ENCODE measurements at regions not wholly inside any gene's neighbourhood (a gene's known extent, or its start where the extent isn't known, plus 50 kb on each side); places are given as distances from the start of the nearest gene placed in this dataset.

- TF ChIP-seq PRDM10 (CRISPR knock-in tag; IDR thresholded peaks at IDR 0.05; ENCODE audit: low read depth) = no peak
- TF ChIP-seq ZBTB1 (CRISPR knock-in tag; IDR thresholded peaks at IDR 0.05; ENCODE audit: borderline replicate concordance) = no peak
- TF ChIP-seq ADNP (CRISPR knock-in tag; IDR thresholded peaks at IDR 0.05) = no peak
- no peak for TF ChIP-seq SMAD3 (CRISPR knock-in tag; IDR thresholded peaks at IDR 0.05)
- TF ChIP-seq ZNF75D (CRISPR knock-in tag; IDR thresholded peaks at IDR 0.05; ENCODE audit: borderline replicate concordance) = no peak
- no peak for TF ChIP-seq PAWR (CRISPR knock-in tag; IDR thresholded peaks at IDR 0.05; ENCODE audit: borderline replicate concordance)
Observed at GRCh38 chr12:107503887-107504885, 181.4 kb upstream of the PWP1 start (continued).

DNA sequence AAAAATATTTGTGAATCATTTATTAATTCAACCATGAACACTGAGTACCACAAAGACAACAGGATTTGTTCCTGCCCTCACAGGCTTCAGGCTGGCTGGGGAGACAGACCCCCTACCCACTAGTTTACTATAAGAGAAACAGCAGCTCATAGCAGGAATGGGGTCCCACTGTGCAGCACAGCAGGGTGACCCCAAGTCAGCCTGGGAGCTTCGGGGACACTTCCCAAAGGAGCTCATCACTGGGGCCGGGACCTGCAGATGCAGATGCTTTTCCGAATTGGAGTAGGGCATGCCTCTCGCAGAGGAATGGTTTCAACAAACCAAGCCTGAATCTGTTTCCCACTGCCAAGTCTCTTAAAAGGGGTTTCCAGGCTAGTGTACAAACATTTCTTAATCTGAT, 176.2 kb upstream of the PWP1 start:
- Histone ChIP-seq H3K36me3 (replicated peaks in 1 of 2; ENCODE audit: control insufficient read depth in 1 of 2, insufficient read depth in 2 of 2, low read length in 2 of 2) (no peaks in the 10 kb centered on the region), H3K4me1 (ENCODE audit: insufficient read depth, low read length) (peaks cover 14% of the 10 kb centered on the region), H3K27me3 (ENCODE audit: control insufficient read depth in 1 of 2, insufficient read depth in 2 of 2, low read length in 2 of 2) (no peaks in the 10 kb centered on the region), H4K20me1 (ENCODE audit: insufficient read depth, low read length) (no peaks in the 10 kb centered on the region), H3K9me3 (ENCODE audit: low read length) (no peaks in the 10 kb centered on the region), H3K79me2 (ENCODE audit: insufficient read depth, low read length) (no peaks in the 10 kb centered on the region), H2AFZ (ENCODE audit: low read length) (no peak overlapping the region), H3K9ac (ENCODE audit: insufficient read depth, low read depth, low read length) (no peak overlapping the region), H3K4me2 (ENCODE audit: low read depth, low read length) (no peak overlapping the region), H3K4me3 (replicated peaks in 1 of 3; ENCODE audit: insufficient read depth in 1 of 3, low read depth in 2 of 3, low read length in 3 of 3) (no peak overlapping the region), H3K27ac (ENCODE audit: extremely low read length, insufficient read depth, low read length) (no peak overlapping the region)
- ChIA-PET CTCF (ENCODE audit: low intra/inter-chr PET ratio, low total read pairs) (no interaction called here), POLR2A (no interaction called here)
- no TSS peak for BruUV-seq (replicated peaks)
- DNase-seq (ENCODE audit: low spot score) (no peak), FAIRE-seq (no peak), ATAC-seq (no peak)
- intact Hi-C loops (cut with micrococcal nuclease; ENCODE audit: unreplicated experiment) (no loop called here), in situ Hi-C loops (cut with HindIII; ENCODE audit: extremely low pct_ligation_motif_present, low pct_unique_long_range_greater_than_20kb) (no loop called here)
- 80% methylated on average over 1 of the region's 4 CpGs for WGBS (ENCODE audit: low lambda C conversion rate)
- TF ChIP-seq ZNF563 (CRISPR knock-in tag; IDR thresholded peaks at IDR 0.05) (no peak), RBM39 (IDR thresholded peaks at IDR 0.05; ENCODE audit: low read depth, low read length, poor library complexity, severe bottlenecking) (no peak), IKZF1 (IDR thresholded peaks at IDR 0.05) (no peak), ZBTB7A (CRISPR knock-in tag; IDR thresholded peaks at IDR 0.05) (no peak), PBX2 (CRISPR knock-in tag; IDR thresholded peaks at IDR 0.05) (no peak), DR1 (CRISPR knock-in tag; IDR thresholded peaks at IDR 0.05) (no peak), FOXO4 (CRISPR knock-in tag; conservative IDR thresholded peaks at IDR 0.05) (no peak), KLF15 (CRISPR knock-in tag; IDR thresholded peaks at IDR 0.05; ENCODE audit: borderline replicate concordance) (no peak), AHR (CRISPR knock-in tag; IDR thresholded peaks at IDR 0.05) (no peak)
